ENCODE measurements at regions not wholly inside any gene's neighbourhood (a gene's known extent, or its start where the extent isn't known, plus 50 kb on each side); places are given as distances from the start of the nearest gene placed in this dataset.

GRCh38 chr2:239523954-239524330 lies 123.1 kb upstream of the HDAC4 start:
- no peak for DNase-seq (ENCODE audit: low read depth in 1 of 2, low spot score in 1 of 2)

- DNase-seq (ENCODE audit: low read depth in 1 of 2, low spot score in 1 of 2), result no peak
Observed at GRCh38 chr2:239523147-239523953, 122.5 kb upstream of the HDAC4 start.

GRCh38 chr2:239522740-239523119 lies 121.9 kb upstream of the HDAC4 start:
- DNase-seq (ENCODE audit: low read depth in 1 of 2, low spot score in 1 of 2), result no peak

- DNase-seq (ENCODE audit: low read depth in 1 of 2, low spot score in 1 of 2), result no peak
Observed at GRCh38 chr2:239522002-239522739, 121.4 kb upstream of the HDAC4 start.

- DNase-seq (ENCODE audit: low read depth in 1 of 2, low spot score in 1 of 2), result no peak
Observed at GRCh38 chr2:239521518-239521815, 120.6 kb upstream of the HDAC4 start.

- no peak for DNase-seq (ENCODE audit: low read depth in 1 of 2, low spot score in 1 of 2)
Observed at GRCh38 chr2:239520811-239521517, 120.1 kb upstream of the HDAC4 start.

GRCh38 chr2:239519921-239520585 lies 119.2 kb upstream of the HDAC4 start:
- DNase-seq (ENCODE audit: low read depth in 1 of 2, low spot score in 1 of 2), result no peak

- DNase-seq (ENCODE audit: low read depth in 1 of 2, low spot score in 1 of 2), result no peak
Observed at GRCh38 chr2:239519089-239519920, 118.5 kb upstream of the HDAC4 start.

- no peak for DNase-seq (ENCODE audit: low read depth in 1 of 2, low spot score in 1 of 2)
Observed at GRCh38 chr2:239518286-239519088, 117.7 kb upstream of the HDAC4 start.

GRCh38 chr2:239517686-239518085 lies 116.9 kb upstream of the HDAC4 start:
- DNase-seq (ENCODE audit: low read depth in 1 of 2, low spot score in 1 of 2), result no peak

- DNase-seq (ENCODE audit: low read depth in 1 of 2, low spot score in 1 of 2), result no peak
Observed at GRCh38 chr2:239516954-239517305, 116.1 kb upstream of the HDAC4 start.

- no peak for DNase-seq (ENCODE audit: low read depth in 1 of 2, low spot score in 1 of 2)
Observed at GRCh38 chr2:239516286-239516953, 115.6 kb upstream of the HDAC4 start.

- no peak for DNase-seq (ENCODE audit: low read depth in 1 of 2, low spot score in 1 of 2)
Observed at GRCh38 chr2:239514754-239515530, 114.1 kb upstream of the HDAC4 start.

- DNase-seq (ENCODE audit: low read depth in 1 of 2, low spot score in 1 of 2), result no peak
Observed at GRCh38 chr2:239512054-239512453, 111.2 kb upstream of the HDAC4 start.

- DNase-seq (ENCODE audit: low read depth in 1 of 2, low spot score in 1 of 2), result no peak
Observed at GRCh38 chr2:239509373-239510143, 108.7 kb upstream of the HDAC4 start.

GRCh38 chr2:239508261-239508660 lies 107.4 kb upstream of the HDAC4 start:
- DNase-seq (ENCODE audit: low read depth in 1 of 2, low spot score in 1 of 2), result no peak

- DNase-seq (ENCODE audit: low read depth in 1 of 2, low spot score in 1 of 2), result no peak
Observed at GRCh38 chr2:239507576-239508258, 106.9 kb upstream of the HDAC4 start.

Measured in activated CD4-positive, alpha-beta T cell treated with anti-CD3 and anti-CD28 coated beads, Interleukin-2, amount 50 U/mL, for 24 hours (primary cell).